Psoas muscle (tissue), 7 donors: ENCODE measurements at regions not wholly inside any gene's neighbourhood (a gene's known extent, or its start where the extent isn't known, plus 50 kb on each side); places are given as distances from the start of the nearest gene placed in this dataset.
"Not testable (repeated sequence)": the region's sequence is repeated elsewhere in the genome, so short reads cannot be mapped to it uniquely, and the experiment has no call there.

Experiments used
- ATAC-seq, 4 donors: fragments of 200-7000 bp; cut with Tn5 transposase; one replicate each; pipeline ENCODE4 v1.9.1; 2020; ENCODE audit warnings: moderate library complexity in 3 of 4, mild to moderate bottlenecking in 2 of 4
- DNase-seq, 2 donors: peaks; one replicate each; pipeline ENCODE4 v3.0.0-alpha.2; 2020
- H3K27ac ChIP-seq: fragments of 200-600 bp; one replicate; pipeline ENCODE4 v1.8.0; 2022
- H3K27me3 ChIP-seq, 3 donors: fragments of 200-600 bp in 1 of 3; one replicate each; pipeline versions ENCODE4 v1.6.1 to v1.8.0; 2013 to 2022; ENCODE audit warnings: low read length in 2 of 3, mild to moderate bottlenecking in 2 of 3, moderate library complexity in 1 of 3; ENCODE audit not compliant: insufficient read depth in 3 of 3
- H3K36me3 ChIP-seq, 2 donors: fragments of 200-600 bp in 1 of 2; one replicate each; pipeline versions ENCODE4 v1.6.1 to v1.8.0; 2013 to 2022; ENCODE audit warnings: low read depth in 1 of 2, mild to moderate bottlenecking in 1 of 2, moderate library complexity in 1 of 2; ENCODE audit not compliant: insufficient read depth in 1 of 2
- H3K4me1 ChIP-seq: fragments of 200-600 bp; one replicate; pipeline ENCODE4 v1.8.0; 2022
- H3K4me3 ChIP-seq: fragments of 200-600 bp; one replicate; pipeline ENCODE4 v1.8.0; 2022; ENCODE audit warnings: mild to moderate bottlenecking
- H3K9me3 ChIP-seq: fragments of 200-600 bp; one replicate; pipeline ENCODE4 v1.8.0; 2022
- CTCF ChIP-seq: fragments of 200-600 bp; IDR thresholded peaks from one replicate; pipeline ENCODE4 v1.8.0; 2022; ENCODE audit warnings: antibody characterized with exemption
- WGBS, 3 donors: extraction: QIAGEN DNeasy Blood & Tissue Kit; methylation state at CpG; one replicate each; pipeline versions ENCODE4 v1.1.6 to v1.1.7; 2013; 5-methylcytosine and 5-hydroxymethylcytosine counted together
- intact Hi-C, 2 donors: fragments of 100-400 bp; cut with DNase I; formaldehyde crosslinking; loops; one replicate each; pipeline versions ENCODE4 v1.11.0 to v1.14.2; 2022
- donor health status: healthy with polysubstance abuse.
- donor health status: DM: no; HTN: no; CAD: no; lungs with moderate emphysema.
- donor health status: Bipolar disorder and iron deficiency.
- donor health status: healthy.
- donor health status: DM: yes; HTN: yes; CAD: no.
- donor health status: DM: no; HTN: no; CAD: no.
- donor health status: DM: yes; HTN: yes; CAD: no.

DNA sequence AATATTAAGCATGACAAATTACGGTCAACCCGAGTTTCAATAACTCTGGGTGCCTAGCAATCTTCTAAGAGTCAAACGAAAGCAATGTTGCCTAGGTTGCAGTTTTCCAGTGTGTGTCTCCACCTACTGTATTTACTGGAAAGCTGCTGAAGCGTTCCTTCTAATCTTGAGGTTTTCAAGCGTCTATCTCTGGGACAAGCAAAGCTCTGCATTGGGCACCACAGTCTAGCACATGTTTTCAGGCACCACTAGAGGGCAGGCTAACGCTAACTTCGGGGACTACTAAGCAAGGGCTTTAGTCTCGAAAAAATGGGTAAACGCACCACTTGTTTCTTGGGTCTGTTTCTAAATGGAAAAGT is 82.7 kb upstream of the KIF2A start:
- not testable (repeated sequence) for H3K27me3 ChIP-seq, H3K9me3 ChIP-seq, H3K4me1 ChIP-seq, H3K36me3 ChIP-seq, H3K27ac ChIP-seq
- peak; percentile 48 for TF ChIP-seq CTCF
- intact Hi-C loops, result loop anchor here (5.0 kb wide), 1 partner anchor 129 kb away; no protein-coding TSS in a partner anchor
- DNase-seq (peak; percentile 59 to 78), ATAC-seq (peak; percentile 92 to 99 (median 94))
- H3K4me3 ChIP-seq, result peak overlapping the region; percentile 38
- 6 to 7% (median 7%) methylated on average over 7 to 9 of the region's 9 CpGs for WGBS, 3 donors

GRCh38 chr5:62224987-62225601 is 80.9 kb upstream of the KIF2A start:
- not testable (repeated sequence) for H3K4me3 ChIP-seq, H3K36me3 ChIP-seq, H3K9me3 ChIP-seq, ATAC-seq, DNase-seq, H3K4me1 ChIP-seq, H3K27me3 ChIP-seq, H3K27ac ChIP-seq
- intact Hi-C loops, result loop anchor here (5.0 kb wide), 1 partner anchor 127 kb away; no protein-coding TSS in a partner anchor
- peak; percentile 38 for TF ChIP-seq CTCF
- WGBS, 3 donors, result 82 to 86% (median 83%) methylated on average over 7 of the region's 7 CpGs

DNA sequence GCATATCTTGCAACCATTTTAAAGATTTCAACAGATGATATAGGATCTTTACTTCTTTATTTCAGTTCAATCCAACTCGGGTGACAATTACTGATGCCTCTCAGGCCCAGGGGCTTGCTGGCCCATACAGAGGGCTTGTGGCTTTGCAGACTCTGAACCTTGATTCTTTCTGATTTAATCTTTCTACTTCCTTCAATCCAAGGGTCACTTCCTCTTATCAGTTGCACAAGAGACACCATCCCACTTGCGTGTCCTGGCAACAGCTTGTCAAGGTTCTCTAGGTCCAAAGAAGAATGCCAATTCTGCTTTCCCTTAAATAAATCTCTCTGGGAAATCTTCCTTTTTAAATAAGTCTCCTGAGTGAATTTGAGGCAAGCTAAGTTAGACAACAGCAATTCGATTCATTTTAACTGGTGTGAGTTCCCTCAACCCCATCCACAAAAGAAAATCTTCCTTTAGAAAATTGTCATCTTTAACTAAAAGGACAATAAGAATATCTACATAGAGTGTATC is 75.1 kb upstream of the KIF2A start:
- intact Hi-C loops, H3K27ac ChIP-seq, H3K4me3 ChIP-seq, H3K4me1 ChIP-seq, H3K36me3 ChIP-seq, ATAC-seq, H3K27me3 ChIP-seq, H3K9me3 ChIP-seq, DNase-seq: not testable (repeated sequence)
- WGBS, 3 donors, result 83 to 90% (median 87%) methylated on average over 3 of the region's 3 CpGs

DNA sequence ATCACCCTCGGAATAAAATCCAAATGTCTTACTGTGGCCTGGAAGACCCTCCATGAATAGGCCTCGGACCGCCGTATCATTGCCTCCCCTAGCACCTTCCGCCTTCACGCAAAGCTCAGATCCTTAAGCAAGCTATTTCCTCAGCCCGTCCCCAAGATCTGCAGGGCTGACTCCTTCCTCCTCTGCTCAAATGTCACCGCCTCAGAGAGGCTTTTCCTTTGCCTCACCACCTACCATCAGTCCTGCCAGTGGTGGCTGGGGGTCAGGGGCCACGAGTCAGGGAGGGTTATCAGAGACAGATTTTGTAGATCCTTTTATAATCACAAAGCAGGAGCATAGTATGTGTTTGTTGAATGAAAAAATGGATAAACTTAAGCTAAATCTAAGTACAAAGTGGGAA is 74.4 kb upstream of the KIF2A start:
- Histone ChIP-seq H3K4me3 (no peak overlapping the region), H3K27ac (no peak overlapping the region), H3K9me3 (no peaks in the 10 kb centered on the region), H3K4me1 (peaks cover 9% of the 10 kb centered on the region), H3K36me3 (no peaks in the 10 kb centered on the region), H3K27me3 (no peaks in the 10 kb centered on the region)
- intact Hi-C loops, result no loop called here
- WGBS, 3 donors, result 89 to 92% (median 91%) methylated on average over 9 of the region's 9 CpGs
- TF ChIP-seq CTCF, result no peak
- ATAC-seq (no peak), DNase-seq (no peak)

GRCh38 chr5:62232218-62232617 is 73.8 kb upstream of the KIF2A start:
- H3K9me3 ChIP-seq, H3K4me3 ChIP-seq, intact Hi-C loops, H3K27ac ChIP-seq, H3K36me3 ChIP-seq, DNase-seq, ATAC-seq, H3K4me1 ChIP-seq, H3K27me3 ChIP-seq: not testable (repeated sequence)
- 65 to 75% (median 74%) methylated on average over 1 of the region's 1 CpG for WGBS, 3 donors

DNA sequence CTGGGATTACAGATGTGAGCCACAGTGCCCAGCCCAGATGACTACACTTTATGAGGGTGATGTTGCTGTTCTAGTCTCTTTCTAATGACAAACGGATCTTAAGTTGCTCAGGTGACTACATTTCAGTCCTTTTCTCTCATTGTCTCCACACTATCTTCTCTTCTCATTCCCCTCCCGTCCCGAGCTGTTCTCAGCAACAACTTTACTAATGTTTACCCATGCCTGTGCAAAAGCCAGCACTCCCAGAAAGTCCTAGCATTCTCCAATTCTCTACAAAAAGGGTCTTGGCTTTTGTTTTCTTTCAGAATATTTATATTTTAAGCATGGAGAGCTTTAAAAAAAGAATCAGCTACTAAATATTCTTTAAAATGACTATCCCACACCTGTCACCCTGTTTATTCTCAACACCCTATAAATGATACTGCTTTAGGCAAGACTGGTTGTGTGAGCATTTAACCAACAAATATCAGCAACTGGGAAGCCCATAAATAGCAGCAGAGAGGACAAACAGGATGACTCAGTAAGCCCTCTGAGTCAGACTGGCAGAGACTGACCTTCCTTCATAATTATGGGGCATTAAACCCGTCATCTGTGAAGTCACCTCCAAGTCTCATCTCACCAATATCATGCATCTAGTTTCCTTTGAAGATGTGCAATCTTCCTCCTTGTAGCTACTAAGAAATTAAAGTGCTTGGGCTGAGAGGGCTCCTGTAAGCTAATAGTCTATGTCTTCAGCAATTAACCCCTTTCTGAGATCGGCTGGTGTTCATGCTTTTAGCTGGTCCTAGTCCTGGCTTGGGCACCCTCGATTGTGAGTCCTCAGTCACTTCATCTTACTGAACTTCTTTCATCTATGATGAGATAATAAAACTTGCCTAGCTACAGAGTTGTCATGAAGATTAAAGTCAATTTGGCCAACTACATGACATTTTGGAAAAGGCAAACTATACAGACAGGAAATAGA is 72.6 kb upstream of the KIF2A start:
- H3K27ac ChIP-seq, result peak overlapping the region; percentile 65
- H3K36me3 ChIP-seq, DNase-seq, H3K27me3 ChIP-seq, intact Hi-C loops, H3K9me3 ChIP-seq, H3K4me3 ChIP-seq, H3K4me1 ChIP-seq: not testable (repeated sequence)
- 54 to 60% (median 60%) methylated on average over 6 of the region's 6 CpGs for WGBS, 3 donors
- peak; percentile 83 to 96 (median 96) for ATAC-seq

- H3K27me3 ChIP-seq, H3K4me1 ChIP-seq, H3K4me3 ChIP-seq, H3K36me3 ChIP-seq, DNase-seq, H3K9me3 ChIP-seq, intact Hi-C loops, H3K27ac ChIP-seq: not testable (repeated sequence)
- 30 to 47% (median 45%) methylated on average over 7 of the region's 7 CpGs for WGBS, 3 donors
- peak in 1 of 4 donors; percentile 48 for ATAC-seq
Observed at GRCh38 chr5:62236593-62236992, 69.4 kb upstream of the KIF2A start.

DNA sequence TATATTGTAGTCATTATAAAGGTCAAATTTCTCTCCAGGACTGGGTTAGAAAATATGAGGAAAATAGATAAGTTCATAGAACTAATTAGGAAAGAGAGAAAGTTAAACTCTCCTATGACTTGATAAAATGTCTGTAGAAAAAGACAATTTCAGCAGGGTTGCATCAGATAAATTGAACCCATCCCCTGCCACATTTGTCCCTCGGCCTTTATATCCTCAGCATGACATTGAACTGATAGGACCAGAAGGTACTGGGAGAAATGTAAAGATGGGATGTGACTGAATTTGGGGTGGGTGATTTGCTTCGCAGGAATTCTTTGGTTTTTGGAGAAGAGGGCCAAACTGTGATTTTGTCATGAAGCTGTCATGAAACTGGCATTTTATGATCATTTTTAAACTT is 68.1 kb upstream of the KIF2A start:
- H3K9me3 ChIP-seq, ATAC-seq, H3K36me3 ChIP-seq, H3K27ac ChIP-seq, DNase-seq, H3K4me3 ChIP-seq, H3K4me1 ChIP-seq, intact Hi-C loops, H3K27me3 ChIP-seq: not testable (repeated sequence)
- WGBS, 3 donors, result 87 to 94% (median 92%) methylated on average over 2 of the region's 2 CpGs
